GM12892 (cell line): ENCODE measurements at regions not wholly inside any gene's neighbourhood (a gene's known extent, or its start where the extent isn't known, plus 50 kb on each side); places are given as distances from the start of the nearest gene placed in this dataset.

Source experiments
- POLR2A ChIP-seq: IDR thresholded peaks from 2 replicates; pipeline ENCODE4 v1.6.1; 2011; ENCODE audit warnings: low read depth, low read length, control low read depth
- TAF1 ChIP-seq: IDR thresholded peaks from 2 replicates; pipeline ENCODE4 v1.6.1; 2011; ENCODE audit warnings: low read depth, mild to moderate bottlenecking, control low read depth, low read length, borderline replicate concordance

DNA sequence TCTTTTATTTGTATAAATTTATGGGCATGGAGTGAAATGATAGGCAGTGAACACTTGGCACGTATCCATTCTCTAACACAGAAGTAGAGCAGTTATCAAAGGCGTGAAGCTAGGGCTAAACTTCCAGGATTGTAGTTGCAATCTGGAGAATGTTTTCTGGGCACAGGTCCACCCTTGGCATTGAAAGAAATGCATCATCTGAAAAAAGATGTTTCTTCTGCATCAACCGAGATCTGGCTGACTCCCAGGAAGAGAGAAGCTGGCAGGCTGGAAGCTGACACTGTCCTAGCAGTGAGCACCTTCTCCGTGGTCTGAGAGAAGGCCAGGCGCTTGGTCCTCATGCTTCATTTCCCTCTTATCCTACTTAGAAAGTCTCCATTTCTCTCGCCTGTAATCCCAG is 600.0 kb downstream of the BRD1 start:
- TF ChIP-seq TAF1 (no peak), POLR2A (no peak)
